H1 (cell line): ENCODE measurements at regions not wholly inside any gene's neighbourhood (a gene's known extent, or its start where the extent isn't known, plus 50 kb on each side); places are given as distances from the start of the nearest gene placed in this dataset.

Experiments
- ASH2L ChIP-seq: fragments of 200-600, 300-600 bp; sonication (generic); IDR thresholded peaks from one replicate; pipeline ENCODE4 v1.7.1; 2017; ENCODE audit warnings: low read length
- KDM5A ChIP-seq: fragments of 200-600 bp; IDR thresholded peaks from 2 replicates; pipeline ENCODE4 v1.7.1; 2012; ENCODE audit warnings: mild to moderate bottlenecking, low read length, inconsistent platforms, mixed read lengths
- SAP30 ChIP-seq: fragments of 300-600 bp; sonication (generic); IDR thresholded peaks from 2 replicates; pipeline ENCODE4 v1.7.1; 2012; ENCODE audit warnings: low read length, moderate library complexity, mild to moderate bottlenecking, inconsistent platforms; ENCODE audit not compliant: insufficient read depth, insufficient replicate concordance
- TAF7 ChIP-seq: optimal IDR thresholded peaks from 2 replicates; pipeline ENCODE3; 2011; ENCODE audit warnings: low read depth, mild to moderate bottlenecking, inconsistent platforms, low read length, moderate library complexity, borderline replicate concordance
- TBP ChIP-seq: IDR thresholded peaks from 2 replicates; pipeline ENCODE4 v1.6.1; 2011; ENCODE audit warnings: low read depth, low read length, improper control_type of control experiment
- ZNF274 ChIP-seq: IDR thresholded peaks from 2 replicates; pipeline ENCODE4 v1.7.0; 2012; ENCODE audit warnings: low read length, borderline replicate concordance; ENCODE audit errors: extremely low read depth

- TF ChIP-seq KDM5A (no peak), ZNF274 (no peak), ASH2L (no peak), TBP (no peak), TAF7 (no peak), SAP30 (no peak)
Observed at GRCh38 chr16:26856791-26857190, 209.9 kb upstream of the C16orf82 start (continued).
